ENCODE measurements at regions not wholly inside any gene's neighbourhood (a gene's known extent, or its start where the extent isn't known, plus 50 kb on each side); places are given as distances from the start of the nearest gene placed in this dataset.

- H3K27me3 ChIP-seq (ENCODE audit: low read length) = no peaks in the 10 kb centered on the region
- H3K9me3 ChIP-seq (ENCODE audit: low read length) = no peaks in the 10 kb centered on the region
- peak overlapping the region; percentile 48 for H2AFZ ChIP-seq (ENCODE audit: low read length)
- H3K9ac ChIP-seq (ENCODE audit: low read length) = peak overlapping the region; percentile 52
- H3K36me3 ChIP-seq (ENCODE audit: low read depth, low read length) = no peaks in the 10 kb centered on the region
- H4K20me1 ChIP-seq (ENCODE audit: low read length) = no peaks in the 10 kb centered on the region
- TF ChIP-seq, protein P1, sequence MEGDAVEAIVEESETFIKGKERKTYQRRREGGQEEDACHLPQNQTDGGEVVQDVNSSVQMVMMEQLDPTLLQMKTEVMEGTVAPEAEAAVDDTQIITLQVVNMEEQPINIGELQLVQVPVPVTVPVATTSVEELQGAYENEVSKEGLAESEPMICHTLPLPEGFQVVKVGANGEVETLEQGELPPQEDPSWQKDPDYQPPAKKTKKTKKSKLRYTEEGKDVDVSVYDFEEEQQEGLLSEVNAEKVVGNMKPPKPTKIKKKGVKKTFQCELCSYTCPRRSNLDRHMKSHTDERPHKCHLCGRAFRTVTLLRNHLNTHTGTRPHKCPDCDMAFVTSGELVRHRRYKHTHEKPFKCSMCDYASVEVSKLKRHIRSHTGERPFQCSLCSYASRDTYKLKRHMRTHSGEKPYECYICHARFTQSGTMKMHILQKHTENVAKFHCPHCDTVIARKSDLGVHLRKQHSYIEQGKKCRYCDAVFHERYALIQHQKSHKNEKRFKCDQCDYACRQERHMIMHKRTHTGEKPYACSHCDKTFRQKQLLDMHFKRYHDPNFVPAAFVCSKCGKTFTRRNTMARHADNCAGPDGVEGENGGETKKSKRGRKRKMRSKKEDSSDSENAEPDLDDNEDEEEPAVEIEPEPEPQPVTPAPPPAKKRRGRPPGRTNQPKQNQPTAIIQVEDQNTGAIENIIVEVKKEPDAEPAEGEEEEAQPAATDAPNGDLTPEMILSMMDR (conservative IDR thresholded peaks at IDR 0.05; ENCODE audit: low read depth, low read length) = no peak
- TF ChIP-seq EZH2phosphoT487 (IDR thresholded peaks at IDR 0.05; ENCODE audit: borderline replicate concordance, low read length) = no peak
- no peak for TF ChIP-seq EZH2 (IDR thresholded peaks at IDR 0.05; ENCODE audit: low read length, unreplicated experiment)
- peak; percentile 88 for DNase-seq
- H3K27ac ChIP-seq (ENCODE audit: low read length) = peak overlapping the region; percentile 92
- ATAC-seq = peak; percentile 92
- CTCF ChIA-PET = interaction anchor here (0.5 kb wide), 1 partner anchor 121 kb away, joined by 3 read pairs; no protein-coding TSS in a partner anchor
- H3F3A ChIP-seq (ENCODE audit: low read length, unreplicated experiment) = no peaks in the 10 kb centered on the region
- peaks cover 24% of the 10 kb centered on the region for H3K4me1 ChIP-seq (ENCODE audit: insufficient read depth, low read length)
- no peaks in the 10 kb centered on the region for H3K9me2 ChIP-seq (replicated peaks; ENCODE audit: low read length)
- intact Hi-C loops (cut with micrococcal nuclease) = no loop called here
- no peaks in the 10 kb centered on the region for H3K79me2 ChIP-seq (ENCODE audit: low read length)
- POLR2A ChIA-PET (ENCODE audit: unreplicated experiment) = interaction anchor here (0.6 kb wide), 1 partner anchor 1927 kb away, joined by 4 read pairs; no protein-coding TSS in a partner anchor
- no TSS peak for BruUV-seq (replicated peaks)
- peak overlapping the region; percentile 75 for H3K4me2 ChIP-seq (ENCODE audit: low read length)
- H3K4me3 ChIP-seq (ENCODE audit: low read length) = peak overlapping the region; percentile 43; the same call in 1 of the 2 replicates
These were observed 144.6 kb upstream of the EPHA4 start for GRCh38 chr2:221716426-221717303.

DNA sequence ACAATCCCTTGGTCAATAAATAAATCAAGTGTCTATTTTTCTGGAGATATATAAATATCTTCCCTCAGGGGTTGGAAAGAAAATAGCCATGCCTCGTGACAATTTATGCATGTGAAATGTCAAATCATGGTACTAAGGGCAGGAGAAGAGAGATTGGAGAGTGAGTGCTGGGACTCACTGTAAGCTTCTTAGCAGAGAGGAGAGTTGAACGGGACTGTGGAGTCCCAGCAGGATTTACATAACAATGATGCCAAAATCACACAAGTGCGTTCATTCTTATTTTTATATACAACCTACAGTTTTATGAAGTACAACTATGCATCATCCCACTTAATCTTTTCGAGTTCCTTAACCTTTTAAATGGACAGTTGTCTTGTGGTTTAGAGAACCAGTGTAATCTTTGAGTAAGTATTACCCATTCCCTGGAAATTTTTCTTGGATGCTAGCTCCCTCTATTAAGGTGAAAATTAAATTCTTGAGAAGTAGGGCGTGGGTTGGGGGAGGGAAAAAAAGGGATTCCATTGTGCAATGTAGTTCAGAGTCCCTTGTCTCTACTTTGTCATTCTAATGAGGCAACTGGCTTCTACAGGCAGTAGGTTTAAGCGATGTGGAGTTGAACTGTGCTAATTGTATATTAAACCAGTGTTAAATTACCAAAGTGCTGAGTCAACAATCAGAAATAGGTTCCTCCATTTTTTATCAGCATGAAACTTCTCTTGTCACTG, 143.6 kb upstream of the EPHA4 start:
- Histone ChIP-seq H3K9ac (ENCODE audit: low read length) (peak overlapping the region; percentile 52), H3K9me2 (replicated peaks; ENCODE audit: low read length) (no peaks in the 10 kb centered on the region), H3K27ac (ENCODE audit: low read length) (peak overlapping the region; percentile 92), H2AFZ (ENCODE audit: low read length) (peak overlapping the region; percentile 33), H3K4me2 (ENCODE audit: low read length) (peak overlapping the region; percentile 75), H3F3A (ENCODE audit: low read length, unreplicated experiment) (no peaks in the 10 kb centered on the region), H3K79me2 (ENCODE audit: low read length) (no peaks in the 10 kb centered on the region), H3K9me3 (ENCODE audit: low read length) (no peaks in the 10 kb centered on the region), H3K27me3 (ENCODE audit: low read length) (no peaks in the 10 kb centered on the region), H4K20me1 (ENCODE audit: low read length) (no peaks in the 10 kb centered on the region), H3K36me3 (ENCODE audit: low read depth, low read length) (no peaks in the 10 kb centered on the region), H3K4me1 (ENCODE audit: insufficient read depth, low read length) (peaks cover 24% of the 10 kb centered on the region), H3K4me3 (ENCODE audit: low read length) (peak overlapping the region; percentile 43; the same call in 1 of the 2 replicates)
- DNase-seq (peak; percentile 62), ATAC-seq (peak; percentile 51)
- CTCF ChIA-PET = interaction anchor here (0.5 kb wide), 1 partner anchor 120 kb away, joined by 3 read pairs; no protein-coding TSS in a partner anchor
- POLR2A ChIA-PET (ENCODE audit: unreplicated experiment) = interaction anchor here (0.6 kb wide), 1 partner anchor 1926 kb away, joined by 4 read pairs; no protein-coding TSS in a partner anchor
- TF ChIP-seq, protein P1 (conservative IDR thresholded peaks at IDR 0.05; ENCODE audit: low read depth, low read length) = no peak
- no peak for TF ChIP-seq EZH2phosphoT487 (IDR thresholded peaks at IDR 0.05; ENCODE audit: borderline replicate concordance, low read length)
- no peak for TF ChIP-seq EZH2 (IDR thresholded peaks at IDR 0.05; ENCODE audit: low read length, unreplicated experiment)
- intact Hi-C loops (cut with micrococcal nuclease) = no loop called here
- BruUV-seq (replicated peaks) = no TSS peak
